HG02588 (cell line): ENCODE measurements at regions not wholly inside any gene's neighbourhood (a gene's known extent, or its start where the extent isn't known, plus 50 kb on each side); places are given as distances from the start of the nearest gene placed in this dataset.

Source experiments
- ATAC-seq: cut with Tn5 transposase; IDR thresholded peaks from one replicate; pipeline ENCODE4 v1.9.1; 2021; ENCODE audit warnings: mild to moderate bottlenecking, moderate library complexity; ENCODE audit not compliant: unreplicated experiment

DNA sequence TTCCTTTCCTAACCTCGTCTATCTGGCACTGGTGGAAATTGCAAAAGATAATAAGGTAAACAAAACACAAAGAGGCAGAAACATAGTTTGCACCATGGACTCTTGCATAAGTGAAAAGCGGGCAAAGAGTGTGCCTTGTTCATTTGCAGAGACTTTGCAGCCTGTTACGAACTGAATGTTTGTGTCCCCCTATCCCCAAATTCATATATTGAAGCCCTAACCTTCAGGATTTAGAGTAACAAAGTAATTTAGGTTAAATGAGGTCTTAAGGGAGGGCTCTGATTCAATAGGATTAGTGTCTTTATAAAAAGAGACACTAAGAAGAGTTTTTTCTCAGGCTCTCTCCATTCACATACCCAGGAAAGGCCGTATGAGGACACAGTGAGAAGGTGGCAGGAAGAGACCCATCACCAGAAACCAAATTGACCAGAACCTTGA, 52.1 kb upstream of the FAM169A start:
- no peak for ATAC-seq

DNA sequence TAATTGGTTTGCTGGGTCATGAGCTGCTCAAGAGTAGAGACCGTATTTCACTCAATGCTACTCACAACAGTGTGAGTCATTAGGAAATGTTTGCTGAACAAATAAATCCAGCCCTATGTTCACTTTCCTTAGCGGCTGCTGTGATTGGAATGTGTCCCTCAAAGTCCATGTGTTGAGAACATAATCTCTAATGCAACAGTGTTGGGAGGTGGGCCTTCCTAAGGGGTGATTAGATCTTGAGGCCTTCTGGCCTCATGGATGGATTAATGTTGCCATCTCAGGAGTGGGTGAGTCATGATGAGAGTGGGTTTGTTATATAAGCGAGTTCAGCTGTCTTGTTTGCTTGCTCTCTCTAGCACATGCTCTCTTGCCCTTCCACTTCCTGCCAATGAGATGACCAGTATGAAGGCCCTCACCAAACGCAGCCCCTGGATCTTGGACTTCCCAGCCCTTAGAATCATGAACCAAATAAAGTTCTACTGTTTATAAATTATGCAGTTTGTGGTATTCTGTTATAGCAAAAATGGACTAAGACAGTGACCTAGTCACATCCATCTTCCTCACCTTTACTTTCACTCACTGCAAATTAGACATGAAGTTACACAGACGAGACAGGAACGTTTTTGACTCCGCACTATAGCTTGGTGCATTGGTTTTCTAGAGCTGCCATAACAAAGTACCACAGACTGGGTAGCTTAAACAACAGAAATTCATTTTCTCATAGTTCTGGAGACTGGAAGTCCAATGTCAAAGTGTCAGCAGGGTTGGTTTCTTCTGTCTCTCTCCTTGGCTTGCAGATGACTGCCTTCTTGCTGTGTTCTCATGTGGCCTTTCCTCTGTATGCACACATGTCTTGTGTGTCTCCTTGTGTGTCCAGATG, 50.9 kb upstream of the FAM169A start:
- no peak for ATAC-seq
